K562 (cell line): ENCODE measurements at regions not wholly inside any gene's neighbourhood (a gene's known extent, or its start where the extent isn't known, plus 50 kb on each side); places are given as distances from the start of the nearest gene placed in this dataset.

Experiments
- ATAC-seq: fragments of 200-7000 bp; cut with Tn5 transposase; 3 replicates; pipeline ENCODE4 v1.9.1; 2020; ENCODE audit warnings: moderate library complexity
- BruUV-seq: library from RNA; stranded (reverse); fragments of 400-500 nt; replicated peaks from 2 replicates; lab custom pipeline; 2021; lab: Mats Ljungman, UMichigan
- CTCF ChIA-PET: fragments of 300-600 bp; formaldehyde crosslinking; extraction: SDS; loops from one replicate; lab custom pipeline; 2021; ENCODE audit warnings: low intra/inter-chr PET ratio; lab: Yijun Ruan, JAX
- POLR2A ChIA-PET: fragments of 300-600, 350-650 bp; sonication (Branson Sonifier 250); formaldehyde crosslinking; extraction: SDS; loops from one replicate; lab custom pipeline; 2021; ENCODE audit warnings: antibody characterized with exemption, inconsistent platforms; lab: Yijun Ruan, JAX
- DNase-seq, 4 experiments: peaks; one replicate each; pipeline versions ENCODE4 v3.0.0 to v3.0.0-alpha.2; 2011 to 2018; ENCODE audit warnings: low spot score in 3 of 4, mixed read lengths in 3 of 4; ENCODE audit errors: extremely low read depth in 1 of 4
- FAIRE-seq: peaks from 2 replicates; lab custom pipeline; 2011; peaks lifted over from hg19 to GRCh38; lab: Jason Lieb, UNC
- H2AFZ ChIP-seq: 2 replicates; pipeline ENCODE4 v1.6.0; 2011; ENCODE audit warnings: low read depth, low read length, control low read depth, inconsistent platforms
- H3K27ac ChIP-seq: fragments of 200-600 bp; 3 replicates; pipeline ENCODE4 v1.8.0; 2011; ENCODE audit warnings: low read depth, mild to moderate bottlenecking, control low read depth, inconsistent platforms, low read length, moderate library complexity, mixed read lengths; ENCODE audit errors: extremely low read depth
- H3K27me3 ChIP-seq, 2 experiments: fragments of 300-600 bp in 1 of 2; 2 replicates in 1 of 2; 3 replicates in 1 of 2; pipeline versions ENCODE4 v1.6.0 to v1.8.0; 2011; ENCODE audit warnings: inconsistent platforms in 2 of 2, low read length in 2 of 2, mild to moderate bottlenecking in 1 of 2, mixed read lengths in 1 of 2, moderate library complexity in 1 of 2; ENCODE audit not compliant: control insufficient read depth in 2 of 2, insufficient read depth in 2 of 2
- H3K36me3 ChIP-seq: fragments of 300-600 bp; 3 replicates; pipeline ENCODE4 v1.8.0; 2011; ENCODE audit warnings: mild to moderate bottlenecking, low read length, inconsistent platforms; ENCODE audit not compliant: control insufficient read depth, insufficient read depth
- H3K4me1 ChIP-seq, 2 experiments: fragments of 200-600 bp in 1 of 2; replicated peaks in 1 of 2; 2 replicates in 1 of 2; 3 replicates in 1 of 2; pipeline versions ENCODE4 v1.5.1 to v1.8.0; 2011; ENCODE audit warnings: inconsistent platforms in 2 of 2, low read length in 2 of 2, mild to moderate bottlenecking in 1 of 2, mixed read lengths in 1 of 2, moderate library complexity in 1 of 2; ENCODE audit not compliant: control insufficient read depth in 2 of 2, insufficient read depth in 2 of 2
- H3K4me2 ChIP-seq: 2 replicates; pipeline ENCODE4 v1.6.1; 2011; ENCODE audit warnings: low read length, control low read depth, inconsistent platforms, mixed read lengths; ENCODE audit not compliant: insufficient read depth
- H3K4me3 ChIP-seq: fragments of 200-600 bp; sonication (generic), shearing (Covaris generic); 2 replicates; pipeline ENCODE4 v1.5.1; 2016; ENCODE audit warnings: control low read depth, inconsistent platforms
- H3K79me2 ChIP-seq: fragments of 200-600 bp; 3 replicates; pipeline ENCODE4 v1.8.0; 2011; ENCODE audit warnings: low read length, inconsistent platforms; ENCODE audit not compliant: control insufficient read depth, insufficient read depth
- H3K9ac ChIP-seq, 2 experiments: 2 replicates each; pipeline versions ENCODE4 v1.6.0 to v1.6.1; 2011; ENCODE audit warnings: low read depth in 2 of 2, low read length in 2 of 2, control low read depth in 1 of 2, inconsistent platforms in 1 of 2, mild to moderate bottlenecking in 1 of 2, mixed read lengths in 1 of 2; ENCODE audit not compliant: insufficient read depth in 1 of 2
- H3K9me1 ChIP-seq: one replicate; pipeline ENCODE4 v1.6.0; 2011; ENCODE audit warnings: inconsistent platforms, mild to moderate bottlenecking, low read length, moderate library complexity; ENCODE audit not compliant: control insufficient read depth, insufficient read depth
- H3K9me3 ChIP-seq: replicated peaks from 2 replicates; pipeline ENCODE4 v1.5.1; 2011; ENCODE audit warnings: low read depth, low read length, inconsistent platforms; ENCODE audit not compliant: control insufficient read depth, insufficient read depth
- H4K20me1 ChIP-seq: replicated peaks from 2 replicates; pipeline ENCODE4 v1.6.1; 2011; ENCODE audit warnings: low read length, inconsistent platforms, mixed read lengths; ENCODE audit not compliant: control insufficient read depth, insufficient read depth
- CBFB ChIP-seq: sonication (generic); formaldehyde crosslinking; IDR thresholded peaks from 2 replicates; pipeline ENCODE4 v1.4.0; 2020; ENCODE audit warnings: mild to moderate bottlenecking, missing genetic modification reagents
- DMBX1 ChIP-seq: fragments of 250-450 bp; sonication (Bioruptor Pico); IDR thresholded peaks from 2 replicates; pipeline ENCODE4 v1.8.0; 2022; ENCODE audit warnings: inconsistent platforms, mild to moderate bottlenecking, moderate library complexity, borderline replicate concordance
- EHMT2 ChIP-seq: fragments of 450-650 bp; IDR thresholded peaks from 2 replicates; pipeline ENCODE4 v1.6.1; 2018; ENCODE audit warnings: antibody characterized with exemption
- FOXJ2 ChIP-seq: fragments of 200-800 bp; sonication (Bioruptor generic); IDR thresholded peaks from 2 replicates; pipeline ENCODE4 v1.6.1; 2016; ENCODE audit warnings: missing genetic modification characterization, missing compliant biosample characterization
- NFRKB ChIP-seq: fragments of 450-650 bp; IDR thresholded peaks from 2 replicates; pipeline ENCODE4 v1.6.1; 2016; ENCODE audit warnings: low read depth
- STAT6 ChIP-seq: sonication (generic); formaldehyde crosslinking; IDR thresholded peaks from 2 replicates; pipeline ENCODE4 v1.8.1; 2023; ENCODE audit warnings: mild to moderate bottlenecking, missing genetic modification reagents
- TOE1 ChIP-seq, 2 experiments: fragments of 450-650 bp in 1 of 2; sonication (generic) in 1 of 2; formaldehyde crosslinking in 1 of 2; IDR thresholded peaks; 2 replicates each; pipeline versions ENCODE4 v1.7.1 to v1.8.0; 2016 to 2022; ENCODE audit warnings: borderline replicate concordance in 2 of 2, mild to moderate bottlenecking in 2 of 2, antibody characterized with exemption in 1 of 2, inconsistent platforms in 1 of 2, low read depth in 1 of 2, missing genetic modification reagents in 1 of 2, moderate library complexity in 1 of 2
- ZFPM2 ChIP-seq: fragments of 250-450 bp; sonication (Bioruptor Pico); IDR thresholded peaks from 2 replicates; pipeline ENCODE4 v1.5.1; 2022; ENCODE audit warnings: mild to moderate bottlenecking
- whole genome bisulfite sequencing: fragments of 100-300 bp; shearing (Covaris generic); methylation state at CpG from one replicate; pipeline ENCODE4 v1.1.6; 2016; ENCODE audit warnings: low coverage, mixed read lengths; ENCODE audit not compliant: insufficient coverage; ENCODE audit errors: missing lambda C conversion rate; 5-methylcytosine and 5-hydroxymethylcytosine counted together
- in situ Hi-C: fragments of 300-500 bp; cut with MboI; formaldehyde crosslinking; loops from 4 replicates; pipeline ENCODE4 v1.15.0; 2018; ENCODE audit warnings: inconsistent platforms, mixed read lengths
- intact Hi-C: fragments of 100-400 bp; cut with micrococcal nuclease; formaldehyde crosslinking; loops from 2 replicates; pipeline ENCODE4 v1.14.2; 2022

- WGBS: 0% methylated on average over 1 of the region's 1 CpG
- H3K79me2 ChIP-seq: no peaks in the 10 kb centered on the region
- H3K27me3 ChIP-seq: peaks cover 14 to 20% of the 10 kb centered on the region in 2 experiments
- no peaks in the 10 kb centered on the region for H3K9me1 ChIP-seq
- TF ChIP-seq STAT6 (CRISPR knock-in tag) (no peak), NFRKB (no peak), EHMT2 (no peak), TOE1 (IDR thresholded peaks at IDR 0.05; ENCODE audit: borderline replicate concordance) (no peak), TOE1 (CRISPR knock-in tag; IDR thresholded peaks at IDR 0.05; ENCODE audit: borderline replicate concordance, low read depth) (no peak), CBFB (CRISPR knock-in tag) (no peak), FOXJ2 (tag) (no peak), ZFPM2 (no peak), DMBX1 (CRISPR knock-in tag) (no peak)
- TF ChIP-seq, all 486 proteins: peak for 0
- ChIA-PET POLR2A (interaction anchor here (0.7 to 0.9 kb wide), 2 partner anchors 12 to 14 kb away, joined by 3 to 5 read pairs; no protein-coding TSS in a partner anchor), CTCF (no interaction called here)
- no TSS peak for BruUV-seq
- no peaks in the 10 kb centered on the region for H3K36me3 ChIP-seq
- FAIRE-seq (no peak), DNase-seq (no peak), ATAC-seq (no peak)
- no peaks in the 10 kb centered on the region for H4K20me1 ChIP-seq
- H3K4me2 ChIP-seq: no peak overlapping the region
- no peak overlapping the region for H2AFZ ChIP-seq
- H3K9ac ChIP-seq: no peak overlapping the region
- in situ Hi-C loops (no loop called here), intact Hi-C loops (no loop called here)
- no peak overlapping the region for H3K27ac ChIP-seq
- H3K4me3 ChIP-seq: no peak overlapping the region
- H3K4me1 ChIP-seq: no peaks in the 10 kb centered on the region
- H3K9me3 ChIP-seq: no peaks in the 10 kb centered on the region
Measured at GRCh38 chr6:12229332-12229731, 60.8 kb upstream of the EDN1 start.
